Astrocyte (in vitro differentiated cells and primary cell): ENCODE measurements at regions not wholly inside any gene's neighbourhood (a gene's known extent, or its start where the extent isn't known, plus 50 kb on each side); places are given as distances from the start of the nearest gene placed in this dataset.

Source experiments
- DNase-seq: peaks from one replicate; pipeline ENCODE4 v3.0.0-alpha.2; 2010; ENCODE audit warnings: low read depth
- FAIRE-seq: peaks from 2 replicates; lab custom pipeline; 2011; peaks lifted over from hg19 to GRCh38; lab: Jason Lieb, UNC
- H2AFZ ChIP-seq: 2 replicates; pipeline ENCODE4 v1.6.0; 2012; ENCODE audit warnings: low read depth, low read length, inconsistent platforms
- H3K27ac ChIP-seq: 2 replicates; pipeline ENCODE4 v1.5.1; 2011; ENCODE audit warnings: low read depth, low read length, inconsistent platforms
- H3K27me3 ChIP-seq: 2 replicates; pipeline ENCODE4 v1.6.0; 2011; ENCODE audit warnings: low read length, inconsistent platforms; ENCODE audit not compliant: insufficient read depth
- H3K36me3 ChIP-seq: 2 replicates; pipeline ENCODE4 v1.5.1; 2011; ENCODE audit warnings: low read length, inconsistent platforms; ENCODE audit not compliant: insufficient read depth
- H3K4me1 ChIP-seq: 2 replicates; pipeline ENCODE4 v1.5.1; 2011; ENCODE audit warnings: low read length, inconsistent platforms; ENCODE audit not compliant: insufficient read depth
- H3K4me2 ChIP-seq: 2 replicates; pipeline ENCODE4 v1.6.0; 2012; ENCODE audit warnings: low read length, inconsistent platforms
- H3K4me3 ChIP-seq: 2 replicates; pipeline ENCODE4 v1.5.1; 2011; ENCODE audit warnings: low read depth, mild to moderate bottlenecking, low read length, inconsistent platforms; ENCODE audit not compliant: insufficient read depth
- H3K79me2 ChIP-seq: 2 replicates; pipeline ENCODE4 v1.6.0; 2012; ENCODE audit warnings: mild to moderate bottlenecking, low read length, inconsistent platforms; ENCODE audit not compliant: insufficient read depth
- H3K9ac ChIP-seq: 2 replicates; pipeline ENCODE4 v1.6.0; 2012; ENCODE audit warnings: mild to moderate bottlenecking, low read length, inconsistent platforms
- H3K9me3 ChIP-seq: 2 replicates; pipeline ENCODE4 v1.5.1; 2012; ENCODE audit warnings: low read depth, mild to moderate bottlenecking, low read length, inconsistent platforms; ENCODE audit not compliant: insufficient read depth
- H4K20me1 ChIP-seq: 2 replicates; pipeline ENCODE4 v1.6.0; 2012; ENCODE audit warnings: low read length, inconsistent platforms; ENCODE audit not compliant: insufficient read depth
- H3K27ac Mint-ChIP-seq: one replicate; pipeline ENCODE4 v1.8.0; 2021; ENCODE audit warnings: mild to moderate bottlenecking, mixed read lengths; ENCODE audit not compliant: unreplicated experiment
- H3K27me3 Mint-ChIP-seq: one replicate; pipeline ENCODE4 v1.8.0; 2021; ENCODE audit warnings: low read depth, mixed read lengths; ENCODE audit not compliant: unreplicated experiment
- H3K36me3 Mint-ChIP-seq: one replicate; pipeline ENCODE4 v1.8.0; 2021; ENCODE audit warnings: low read depth, mixed read lengths; ENCODE audit not compliant: unreplicated experiment
- H3K4me1 Mint-ChIP-seq: one replicate; pipeline ENCODE4 v1.8.0; 2021; ENCODE audit warnings: low read depth, mixed read lengths; ENCODE audit not compliant: unreplicated experiment
- H3K4me3 Mint-ChIP-seq: one replicate; pipeline ENCODE4 v1.8.0; 2021; ENCODE audit warnings: mild to moderate bottlenecking, moderate library complexity, mixed read lengths; ENCODE audit not compliant: unreplicated experiment
- H3K9me3 Mint-ChIP-seq: one replicate; pipeline ENCODE4 v1.8.0; 2021; ENCODE audit warnings: mild to moderate bottlenecking, mixed read lengths; ENCODE audit not compliant: unreplicated experiment
- EZH2 ChIP-seq: IDR thresholded peaks from 2 replicates; pipeline ENCODE4 v1.6.1; 2012; ENCODE audit warnings: mild to moderate bottlenecking, low read length, inconsistent platforms; ENCODE audit not compliant: insufficient read depth
- TF ChIP-seq, protein P1 (sequence below): IDR thresholded peaks from 2 replicates; pipeline ENCODE4 v1.5.1; 2011; ENCODE audit warnings: low read depth, mild to moderate bottlenecking, inconsistent platforms, low read length, moderate library complexity; ENCODE audit not compliant: insufficient read depth

DNA sequence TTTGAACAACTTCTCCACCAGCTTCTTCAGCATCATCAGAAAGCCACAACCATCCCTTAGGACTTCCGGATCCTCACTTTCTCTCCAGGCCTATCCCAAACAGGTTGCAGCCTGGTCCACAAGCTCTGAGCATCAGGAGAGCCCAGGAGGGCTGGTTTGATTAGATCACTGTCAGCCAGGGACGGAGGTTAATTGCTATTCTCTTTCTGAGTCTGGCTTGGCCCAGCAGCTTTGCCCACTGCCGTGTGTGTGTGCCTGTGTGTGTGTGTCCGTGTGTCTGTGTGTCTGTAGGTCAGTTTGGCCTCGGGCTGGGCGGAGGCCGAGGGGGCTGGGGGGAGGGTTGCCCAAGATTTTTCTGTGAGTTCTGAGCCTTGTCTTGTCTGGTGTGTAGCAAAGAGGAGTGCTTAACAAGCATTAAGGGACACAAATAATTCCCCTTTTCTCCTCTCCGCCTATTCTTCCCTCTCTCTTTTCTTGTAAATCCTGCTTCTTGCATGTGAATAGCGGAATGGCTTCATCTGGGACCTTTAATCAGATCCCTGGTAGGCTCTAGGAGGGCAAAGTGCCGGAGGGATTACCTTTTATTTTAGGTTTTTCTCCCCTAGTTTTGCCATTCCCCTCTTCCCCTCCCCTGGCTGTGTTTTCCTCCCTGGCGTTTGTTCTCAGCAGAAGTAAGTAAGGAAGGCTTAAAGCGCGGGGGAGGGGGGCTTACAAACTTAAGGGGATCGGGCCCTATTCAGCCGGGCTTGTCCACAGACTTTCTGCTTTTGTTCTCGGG is 138.2 kb upstream of the LHX5 start:
- TF ChIP-seq, protein P1, sequence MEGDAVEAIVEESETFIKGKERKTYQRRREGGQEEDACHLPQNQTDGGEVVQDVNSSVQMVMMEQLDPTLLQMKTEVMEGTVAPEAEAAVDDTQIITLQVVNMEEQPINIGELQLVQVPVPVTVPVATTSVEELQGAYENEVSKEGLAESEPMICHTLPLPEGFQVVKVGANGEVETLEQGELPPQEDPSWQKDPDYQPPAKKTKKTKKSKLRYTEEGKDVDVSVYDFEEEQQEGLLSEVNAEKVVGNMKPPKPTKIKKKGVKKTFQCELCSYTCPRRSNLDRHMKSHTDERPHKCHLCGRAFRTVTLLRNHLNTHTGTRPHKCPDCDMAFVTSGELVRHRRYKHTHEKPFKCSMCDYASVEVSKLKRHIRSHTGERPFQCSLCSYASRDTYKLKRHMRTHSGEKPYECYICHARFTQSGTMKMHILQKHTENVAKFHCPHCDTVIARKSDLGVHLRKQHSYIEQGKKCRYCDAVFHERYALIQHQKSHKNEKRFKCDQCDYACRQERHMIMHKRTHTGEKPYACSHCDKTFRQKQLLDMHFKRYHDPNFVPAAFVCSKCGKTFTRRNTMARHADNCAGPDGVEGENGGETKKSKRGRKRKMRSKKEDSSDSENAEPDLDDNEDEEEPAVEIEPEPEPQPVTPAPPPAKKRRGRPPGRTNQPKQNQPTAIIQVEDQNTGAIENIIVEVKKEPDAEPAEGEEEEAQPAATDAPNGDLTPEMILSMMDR, result no peak
- no peak for TF ChIP-seq EZH2
- Histone ChIP-seq H3K27me3 (peaks cover 16% of the 10 kb centered on the region), H3K9ac (no peak overlapping the region), H3K4me3 (no peak overlapping the region), H2AFZ (no peak overlapping the region), H4K20me1 (no peaks in the 10 kb centered on the region), H3K4me1 (no peaks in the 10 kb centered on the region), H3K36me3 (no peaks in the 10 kb centered on the region), H3K27ac (no peak overlapping the region), H3K9me3 (no peaks in the 10 kb centered on the region), H3K4me2 (no peak overlapping the region), H3K79me2 (no peaks in the 10 kb centered on the region)
- DNase-seq (no peak), FAIRE-seq (no peak)
- H3K9me3 Mint-ChIP-seq, result peaks cover 9% of the 10 kb centered on the region
- peaks cover 2% of the 10 kb centered on the region for H3K36me3 Mint-ChIP-seq
- peaks cover 58% of the 10 kb centered on the region for H3K27me3 Mint-ChIP-seq
- no peaks in the 10 kb centered on the region for H3K4me1 Mint-ChIP-seq
- H3K27ac Mint-ChIP-seq, result no peak overlapping the region
- no peak overlapping the region for H3K4me3 Mint-ChIP-seq

DNA sequence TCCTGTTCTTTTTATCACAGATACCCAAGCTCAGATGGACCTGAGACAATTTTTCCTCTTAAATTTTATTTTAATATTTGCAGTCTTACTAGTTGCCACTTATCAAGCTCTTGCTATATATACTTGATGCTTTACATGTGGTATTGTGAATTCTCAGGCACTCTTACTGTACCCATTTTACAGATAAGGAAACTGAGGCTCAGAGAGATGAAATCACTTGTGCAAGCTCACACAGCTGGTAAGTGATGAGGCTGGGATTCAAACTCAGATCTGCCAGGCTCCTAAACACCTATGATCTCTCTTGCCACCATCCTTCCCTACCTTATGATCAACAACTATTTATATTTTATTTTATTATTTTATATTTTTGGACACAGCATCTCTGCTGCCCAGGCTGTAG is 133.0 kb upstream of the LHX5 start:
- Mint-ChIP-seq H3K27ac (no peak overlapping the region), H3K4me3 (no peak overlapping the region), H3K27me3 (peaks cover 40% of the 10 kb centered on the region), H3K4me1 (no peaks in the 10 kb centered on the region), H3K36me3 (peaks cover 2% of the 10 kb centered on the region), H3K9me3 (peaks cover 9% of the 10 kb centered on the region)
- Histone ChIP-seq H2AFZ (no peak overlapping the region), H3K4me3 (no peak overlapping the region), H3K36me3 (no peaks in the 10 kb centered on the region), H3K9ac (no peak overlapping the region), H3K4me1 (no peaks in the 10 kb centered on the region), H4K20me1 (no peaks in the 10 kb centered on the region), H3K27me3 (peaks cover 4% of the 10 kb centered on the region), H3K27ac (no peak overlapping the region), H3K4me2 (no peak overlapping the region), H3K79me2 (no peaks in the 10 kb centered on the region), H3K9me3 (no peaks in the 10 kb centered on the region)
- no peak for DNase-seq
- no peak for TF ChIP-seq EZH2
- FAIRE-seq, result no peak

DNA sequence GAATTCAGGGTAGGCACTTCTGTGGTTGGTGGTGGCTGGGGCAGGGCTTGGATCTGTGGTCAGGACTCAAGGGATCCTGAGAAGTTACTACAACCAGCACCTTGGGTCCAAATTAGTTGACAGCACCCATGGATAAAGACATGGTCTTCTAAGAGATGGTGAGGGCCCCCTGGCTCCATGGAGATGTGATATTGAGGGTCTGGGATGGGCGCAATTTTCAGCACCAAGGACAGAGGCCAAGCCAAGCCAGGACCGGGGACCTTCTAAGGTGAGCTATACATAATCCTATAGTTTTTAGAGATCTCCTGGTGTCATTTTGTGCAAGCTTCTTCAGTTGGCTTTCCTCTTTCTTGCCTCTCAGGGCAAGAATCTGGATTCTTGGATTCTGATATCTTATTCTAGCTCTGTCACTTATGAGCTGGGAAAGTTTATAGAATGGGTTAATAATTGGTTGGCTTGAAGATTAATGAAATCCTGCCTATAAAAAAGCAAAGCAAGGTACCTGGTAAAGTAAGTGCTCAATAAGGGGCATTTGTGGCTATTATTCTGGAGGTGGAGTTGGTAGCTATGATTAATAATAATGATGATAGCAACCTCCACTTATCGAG is 130.1 kb upstream of the LHX5 start:
- Histone ChIP-seq H2AFZ (no peak overlapping the region), H3K27me3 (no peaks in the 10 kb centered on the region), H3K4me1 (no peaks in the 10 kb centered on the region), H3K36me3 (no peaks in the 10 kb centered on the region), H3K27ac (no peak overlapping the region), H3K4me3 (no peak overlapping the region), H4K20me1 (no peaks in the 10 kb centered on the region), H3K9me3 (no peaks in the 10 kb centered on the region), H3K4me2 (no peak overlapping the region), H3K79me2 (no peaks in the 10 kb centered on the region), H3K9ac (no peak overlapping the region)
- peaks cover 51% of the 10 kb centered on the region for H3K27me3 Mint-ChIP-seq
- FAIRE-seq (no peak), DNase-seq (no peak)
- no peak overlapping the region for H3K27ac Mint-ChIP-seq
- no peaks in the 10 kb centered on the region for H3K36me3 Mint-ChIP-seq
- H3K9me3 Mint-ChIP-seq, result no peaks in the 10 kb centered on the region
- no peak for TF ChIP-seq EZH2
- TF ChIP-seq, protein P1, result no peak
- H3K4me3 Mint-ChIP-seq, result no peak overlapping the region
- no peaks in the 10 kb centered on the region for H3K4me1 Mint-ChIP-seq
